Gastroesophageal sphincter (tissue), 3 donors: ENCODE measurements at regions not wholly inside any gene's neighbourhood (a gene's known extent, or its start where the extent isn't known, plus 50 kb on each side); places are given as distances from the start of the nearest gene placed in this dataset.

Experiments
- EP300 ChIP-seq: sonication (generic); formaldehyde crosslinking; IDR thresholded peaks from one replicate; pipeline ENCODE4 v1.6.1; 2017; ENCODE audit warnings: antibody characterized with exemption, mild to moderate bottlenecking
- POLR2A ChIP-seq, 2 donors: fragments of 450-650 bp; IDR thresholded peaks; one replicate each; pipeline ENCODE4 v1.6.1; 2017; ENCODE audit warnings: antibody characterized with exemption in 2 of 2, mild to moderate bottlenecking in 2 of 2, moderate library complexity in 1 of 2
- TF ChIP-seq, protein P1 (sequence below), 4 experiments: fragments of 200-600 bp in 2 of 4; fragments of 450-650 bp in 2 of 4; sonication (generic) in 1 of 4; IDR thresholded peaks; one replicate each; pipeline ENCODE4 v1.5.1; 2017 to 2019; ENCODE audit warnings: antibody characterized with exemption in 4 of 4, mild to moderate bottlenecking in 2 of 4, moderate library complexity in 2 of 4

DNA sequence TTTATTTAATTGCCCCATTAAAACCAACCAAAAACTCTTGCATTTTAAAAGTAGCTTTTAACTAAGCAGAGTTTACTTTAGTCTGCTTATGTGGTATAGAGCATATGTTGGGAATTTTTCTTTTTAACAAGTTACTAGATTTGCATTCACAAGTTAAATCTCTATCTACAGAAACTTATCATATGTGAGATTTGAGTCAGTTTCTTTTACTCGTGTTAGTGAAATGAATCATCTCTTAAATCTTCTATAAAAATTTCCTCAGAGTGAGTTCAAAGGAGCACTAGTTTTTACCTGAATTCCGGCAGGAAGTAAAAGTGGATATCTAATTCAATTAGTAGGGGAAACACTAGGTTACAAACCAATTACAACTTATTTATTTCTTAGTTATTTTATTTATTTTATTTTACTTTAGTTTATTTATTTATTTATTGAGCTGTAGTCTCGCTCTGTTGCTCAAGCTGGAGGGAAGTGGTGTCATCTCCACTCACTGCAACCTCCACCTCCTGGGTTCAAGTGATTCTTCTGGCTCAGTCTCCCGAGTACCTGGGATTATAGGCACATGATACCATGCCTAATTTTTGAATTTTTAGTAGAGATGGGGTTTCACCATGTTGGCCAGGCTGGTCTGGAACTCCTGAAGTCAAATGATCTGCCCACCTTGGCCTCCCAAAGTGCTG is 1609.6 kb upstream of the B3GALT2 start:
- TF ChIP-seq POLR2A (IDR thresholded peaks at IDR 0.05) (no peak), EP300 (no peak)
- TF ChIP-seq, protein P1, sequence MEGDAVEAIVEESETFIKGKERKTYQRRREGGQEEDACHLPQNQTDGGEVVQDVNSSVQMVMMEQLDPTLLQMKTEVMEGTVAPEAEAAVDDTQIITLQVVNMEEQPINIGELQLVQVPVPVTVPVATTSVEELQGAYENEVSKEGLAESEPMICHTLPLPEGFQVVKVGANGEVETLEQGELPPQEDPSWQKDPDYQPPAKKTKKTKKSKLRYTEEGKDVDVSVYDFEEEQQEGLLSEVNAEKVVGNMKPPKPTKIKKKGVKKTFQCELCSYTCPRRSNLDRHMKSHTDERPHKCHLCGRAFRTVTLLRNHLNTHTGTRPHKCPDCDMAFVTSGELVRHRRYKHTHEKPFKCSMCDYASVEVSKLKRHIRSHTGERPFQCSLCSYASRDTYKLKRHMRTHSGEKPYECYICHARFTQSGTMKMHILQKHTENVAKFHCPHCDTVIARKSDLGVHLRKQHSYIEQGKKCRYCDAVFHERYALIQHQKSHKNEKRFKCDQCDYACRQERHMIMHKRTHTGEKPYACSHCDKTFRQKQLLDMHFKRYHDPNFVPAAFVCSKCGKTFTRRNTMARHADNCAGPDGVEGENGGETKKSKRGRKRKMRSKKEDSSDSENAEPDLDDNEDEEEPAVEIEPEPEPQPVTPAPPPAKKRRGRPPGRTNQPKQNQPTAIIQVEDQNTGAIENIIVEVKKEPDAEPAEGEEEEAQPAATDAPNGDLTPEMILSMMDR (IDR thresholded peaks at IDR 0.05): no peak
